Skin epidermis (tissue), 12 donors: ENCODE measurements at regions not wholly inside any gene's neighbourhood (a gene's known extent, or its start where the extent isn't known, plus 50 kb on each side); places are given as distances from the start of the nearest gene placed in this dataset.
A peak's percentile ranks its signal among the peaks of the same experiment; 100 is the strongest.

Experiments
- H3K27ac ChIP-seq, 21 experiments: fragments of 200-600 bp; sonication (generic) in 11 of 21; one replicate each; pipeline ENCODE4 v1.5.0; 2020; ENCODE audit warnings: mild to moderate bottlenecking in 3 of 21, inconsistent platforms in 2 of 21, moderate library complexity in 2 of 21
- H3K4me3 ChIP-seq, 7 experiments: fragments of 200-600 bp; sonication (generic) in 2 of 7; one replicate each; pipeline ENCODE4 v1.5.0; 2020; ENCODE audit warnings: inconsistent platforms in 2 of 7, mild to moderate bottlenecking in 2 of 7, moderate library complexity in 1 of 7

DNA sequence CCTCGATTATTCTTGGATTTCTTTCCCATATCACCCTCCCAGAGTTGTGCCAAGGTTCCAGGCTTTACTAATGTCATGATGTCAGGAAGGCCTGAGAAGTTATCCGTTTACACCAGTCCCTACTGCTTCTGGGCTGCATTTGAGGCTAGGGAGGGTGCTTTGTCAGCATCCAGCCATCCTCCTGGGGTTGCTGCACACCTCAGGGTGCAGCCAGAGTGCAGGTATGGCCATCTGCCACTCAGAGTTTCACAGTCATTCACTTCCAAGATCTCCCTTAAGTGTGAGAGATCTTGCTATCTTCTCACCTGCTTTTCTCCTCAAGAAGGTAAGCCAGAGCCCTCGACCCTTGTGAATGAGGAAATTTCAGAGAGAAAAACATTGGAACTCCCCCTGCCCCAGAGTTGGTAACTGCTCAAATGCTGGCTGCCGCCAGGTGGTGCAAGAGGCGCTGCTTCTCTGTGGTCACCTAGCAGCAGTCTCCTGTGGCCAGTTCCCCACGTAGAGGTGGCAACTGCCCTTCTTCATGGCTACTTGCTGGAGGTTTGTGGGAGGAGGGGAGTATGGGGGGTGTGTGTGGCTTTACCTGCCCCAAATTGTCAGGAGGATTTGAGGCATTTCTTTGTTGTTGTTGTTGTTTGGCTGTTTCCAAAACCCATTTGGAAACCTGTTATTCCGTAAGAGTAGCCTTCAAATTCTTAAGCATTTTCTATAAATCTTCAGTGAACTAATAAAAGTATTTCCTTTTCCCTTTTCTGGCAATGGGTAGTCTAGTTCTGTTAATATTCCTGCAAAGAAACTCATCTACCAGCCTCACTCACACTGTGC lies 259.6 kb upstream of the DMRT1 start:
- H3K27ac ChIP-seq = no peak overlapping the region
- H3K4me3 ChIP-seq = no peak overlapping the region

DNA sequence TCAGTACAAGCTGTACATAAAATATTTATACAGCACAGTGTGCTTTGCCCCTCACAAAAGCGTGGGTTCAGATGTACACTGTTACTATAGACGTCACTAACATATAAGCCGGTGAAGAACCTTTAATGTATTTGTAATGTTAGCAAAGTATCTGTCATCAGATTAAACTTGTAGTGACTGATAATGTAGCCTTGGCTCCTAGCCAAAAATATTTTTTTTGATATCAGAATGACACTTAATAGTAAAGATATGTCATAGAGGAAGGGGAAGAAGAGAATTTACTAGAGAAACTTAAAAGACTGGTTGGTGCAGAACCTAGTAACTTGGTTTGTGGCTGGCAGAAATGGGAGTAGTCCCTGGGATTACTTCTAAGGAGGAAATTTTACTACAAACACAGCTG lies 258.7 kb upstream of the DMRT1 start:
- Histone ChIP-seq H3K27ac (no peak overlapping the region), H3K4me3 (no peak overlapping the region)

DNA sequence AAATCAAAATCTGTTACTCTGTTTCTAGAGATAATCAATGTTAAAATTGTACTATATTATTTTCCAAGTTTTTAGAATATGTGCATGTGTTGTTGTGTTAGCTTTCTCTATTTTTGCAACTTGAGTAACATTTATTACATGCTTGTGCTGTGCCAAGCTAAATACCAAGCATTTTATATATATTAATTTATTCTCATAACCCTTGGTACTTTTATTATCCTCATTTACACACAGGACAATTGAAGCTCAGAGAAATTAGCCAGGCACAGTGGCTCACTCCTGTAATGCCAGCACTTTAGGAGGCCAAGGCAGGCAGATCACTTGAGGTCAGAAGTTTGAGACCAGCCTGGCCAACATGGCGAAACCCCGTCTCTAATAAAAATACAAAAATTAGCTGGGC lies 254.0 kb upstream of the DMRT1 start:
- no peak overlapping the region for H3K27ac ChIP-seq
- no peak overlapping the region for H3K4me3 ChIP-seq

DNA sequence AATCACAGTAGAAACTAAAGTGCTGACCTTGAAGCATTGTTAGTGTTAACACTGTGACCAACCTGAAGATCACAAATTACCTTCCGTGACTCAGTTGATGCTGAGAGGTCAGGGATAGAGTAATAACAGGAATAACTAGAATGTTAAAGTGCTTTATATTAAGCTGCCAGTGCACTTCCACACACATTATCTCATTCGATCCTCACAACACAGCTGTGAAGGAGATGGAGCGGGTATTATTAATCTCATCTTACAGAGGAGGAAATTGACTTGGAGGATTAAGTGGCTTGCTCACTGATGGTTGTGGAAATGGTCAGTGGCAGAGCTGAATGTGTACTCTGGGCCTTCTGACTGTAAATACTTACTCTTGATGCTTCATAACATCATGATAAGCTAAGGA lies 252.5 kb upstream of the DMRT1 start:
- Histone ChIP-seq H3K27ac (peak overlapping the region in 2 of 21 experiments; percentile 13 to 47), H3K4me3 (no peak overlapping the region)

DNA sequence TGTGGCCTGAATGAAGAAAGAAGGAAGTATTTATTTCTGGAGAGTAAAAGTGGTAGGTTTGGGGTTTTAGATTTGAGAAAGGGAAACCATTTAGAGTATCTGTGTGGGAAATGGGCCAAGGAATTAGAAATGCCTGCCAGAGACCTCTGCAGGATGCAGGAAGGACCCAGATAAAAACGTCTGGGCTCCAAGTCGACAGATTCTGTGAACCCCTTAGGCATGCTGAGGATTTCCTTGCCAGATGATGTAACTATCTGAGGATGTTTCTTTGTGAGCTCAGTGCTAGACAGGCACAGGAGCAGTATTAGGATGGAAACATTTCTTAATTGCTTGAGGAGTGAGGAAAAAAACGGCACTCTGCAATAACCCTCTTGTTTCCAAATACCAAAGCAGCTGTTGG lies 251.8 kb upstream of the DMRT1 start:
- Histone ChIP-seq H3K4me3 (no peak overlapping the region), H3K27ac (peak overlapping the region in 3 of 21 experiments; percentile 13 to 47 (median 34))

DNA sequence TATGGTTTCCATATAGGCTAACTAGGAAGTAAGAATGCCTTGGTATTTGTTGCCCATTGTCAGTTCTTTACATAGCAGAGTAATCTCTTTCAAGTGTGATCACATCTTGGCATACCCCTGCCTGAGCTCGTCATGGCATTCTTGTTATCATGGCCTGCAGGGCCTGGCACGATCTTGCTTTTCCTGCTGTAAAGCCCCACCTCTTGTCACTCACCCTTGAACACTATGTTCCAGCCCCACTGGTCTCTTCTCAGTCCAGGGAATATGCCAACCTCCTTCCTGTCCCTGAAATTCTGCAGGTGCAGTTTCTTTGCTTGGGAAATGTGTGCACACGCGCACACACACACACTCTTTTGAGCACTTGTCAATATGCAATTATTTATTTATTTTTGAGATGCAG lies 250.2 kb upstream of the DMRT1 start:
- H3K4me3 ChIP-seq = no peak overlapping the region

DNA sequence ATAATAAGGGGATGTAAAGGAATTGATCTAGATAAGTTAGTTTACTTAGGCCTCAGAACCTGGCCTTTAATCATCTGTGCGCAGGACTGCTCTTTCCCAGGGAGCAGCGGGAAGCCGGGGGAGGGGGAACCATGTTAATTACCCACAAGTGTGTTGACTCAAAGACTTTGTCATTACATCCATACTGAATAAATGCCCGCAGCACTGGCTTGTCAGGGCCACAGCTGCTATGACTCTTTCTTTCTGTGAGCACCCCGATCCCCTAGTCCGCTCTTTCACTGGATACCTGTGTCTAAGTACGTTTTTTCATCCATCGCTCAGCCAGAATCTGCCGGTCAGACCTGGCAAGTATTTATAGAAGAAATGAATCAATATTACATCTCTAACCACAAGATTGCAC lies 249.3 kb upstream of the DMRT1 start:
- Histone ChIP-seq H3K27ac (no peak overlapping the region), H3K4me3 (no peak overlapping the region)

More for the DNA sequence above, 250.2 kb upstream of the DMRT1 start:
- no peak overlapping the region for H3K27ac ChIP-seq

DNA sequence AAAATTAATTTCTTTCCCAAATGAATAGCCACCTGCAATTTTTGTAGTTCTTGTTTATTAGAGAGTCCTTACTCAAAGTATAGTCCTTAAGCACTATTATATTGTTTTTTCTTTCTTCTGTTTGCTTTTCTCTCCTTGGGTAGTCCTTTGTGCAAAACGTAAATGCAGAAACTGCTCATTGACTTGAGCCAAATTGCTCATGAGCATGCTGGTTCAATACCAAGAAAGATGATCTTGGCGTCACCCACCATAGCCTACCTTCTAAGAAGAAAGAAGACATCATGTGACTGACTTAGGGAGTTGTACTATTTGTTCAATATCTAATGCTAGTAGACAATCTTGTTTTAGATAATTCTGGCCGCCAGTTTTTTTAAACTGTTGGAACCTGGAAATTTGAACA lies 248.8 kb upstream of the DMRT1 start:
- no peak overlapping the region for H3K27ac ChIP-seq
- no peak overlapping the region for H3K4me3 ChIP-seq

DNA sequence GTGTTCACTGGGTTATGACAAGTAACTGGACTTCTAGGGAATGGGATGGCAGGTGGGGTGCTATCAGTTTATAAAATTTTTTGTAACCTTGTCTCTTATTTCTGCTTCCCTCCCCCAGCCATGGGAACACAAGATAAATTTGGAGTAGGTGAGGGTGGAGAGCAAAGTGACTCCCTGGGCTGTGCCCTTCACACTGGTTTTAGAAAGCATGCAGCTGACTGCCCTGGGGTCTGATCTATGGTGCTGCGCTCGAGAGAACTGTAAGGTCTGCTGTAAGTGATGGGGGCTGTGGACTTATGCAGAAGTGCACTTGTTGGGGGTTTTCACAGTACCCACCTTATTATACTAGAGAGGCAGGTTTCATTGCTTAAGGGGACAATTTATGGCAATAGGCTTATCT lies 247.7 kb upstream of the DMRT1 start:
- no peak overlapping the region for H3K27ac ChIP-seq

DNA sequence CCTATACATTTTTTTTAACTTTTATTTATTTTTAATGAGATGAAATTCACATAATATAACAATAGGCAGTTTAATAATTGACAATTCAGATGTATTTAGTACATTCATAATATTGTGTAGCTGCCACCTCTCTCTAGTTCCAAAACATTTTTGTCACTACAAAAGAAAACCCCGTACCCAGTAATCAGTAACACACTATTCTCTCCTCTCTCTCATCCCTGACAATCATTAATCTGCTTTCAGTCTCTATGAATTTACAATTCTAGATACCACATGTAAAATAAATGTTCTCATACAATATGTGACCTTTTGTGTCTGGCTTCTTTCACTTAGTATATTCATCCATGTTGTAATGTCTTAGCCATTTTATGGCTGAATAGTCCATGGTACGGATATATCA lies 244.8 kb upstream of the DMRT1 start:
- no peak overlapping the region for H3K4me3 ChIP-seq

More for the DNA sequence above, 247.7 kb upstream of the DMRT1 start:
- no peak overlapping the region for H3K4me3 ChIP-seq

DNA sequence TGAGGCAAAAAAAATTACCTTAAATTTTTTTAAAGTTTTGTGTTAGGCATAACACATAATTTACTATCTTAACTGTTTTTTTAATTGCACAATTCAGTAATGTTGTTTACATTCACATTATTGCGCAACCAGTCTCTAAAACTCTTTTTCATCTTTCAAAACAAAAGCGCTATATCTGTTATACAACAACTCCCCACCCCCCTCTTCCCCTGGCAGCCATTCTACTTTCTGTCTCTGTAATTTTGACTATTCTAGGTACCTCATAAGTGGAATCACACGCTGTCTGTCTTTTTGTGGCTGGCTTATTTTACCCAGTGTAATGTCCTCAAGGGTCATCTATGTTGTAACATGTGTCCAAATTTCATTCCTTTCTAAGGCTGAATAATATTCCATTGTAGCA lies 241.5 kb upstream of the DMRT1 start:
- Histone ChIP-seq H3K4me3 (no peak overlapping the region), H3K27ac (no peak overlapping the region)

More for the DNA sequence above, 244.8 kb upstream of the DMRT1 start:
- H3K27ac ChIP-seq = no peak overlapping the region

DNA sequence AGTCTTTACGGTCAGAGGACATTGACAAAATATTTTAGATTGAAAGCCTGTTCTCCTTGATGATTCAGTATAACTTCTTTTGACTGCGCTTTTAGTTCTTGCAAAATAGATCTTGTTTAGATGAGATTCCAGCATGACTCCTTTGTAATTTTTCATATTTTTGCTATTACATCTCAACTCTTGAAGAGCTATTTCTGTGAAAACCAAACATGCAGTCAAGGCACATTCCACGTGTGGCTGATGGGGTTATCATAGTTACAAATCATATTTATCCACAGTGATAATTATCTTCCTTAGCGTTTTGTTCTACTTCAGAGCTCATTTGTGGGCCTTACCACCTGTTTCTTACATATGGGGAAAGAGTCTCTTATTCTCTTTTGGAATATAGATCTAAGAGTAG lies 238.8 kb upstream of the DMRT1 start:
- H3K4me3 ChIP-seq = no peak overlapping the region
- H3K27ac ChIP-seq = no peak overlapping the region

DNA sequence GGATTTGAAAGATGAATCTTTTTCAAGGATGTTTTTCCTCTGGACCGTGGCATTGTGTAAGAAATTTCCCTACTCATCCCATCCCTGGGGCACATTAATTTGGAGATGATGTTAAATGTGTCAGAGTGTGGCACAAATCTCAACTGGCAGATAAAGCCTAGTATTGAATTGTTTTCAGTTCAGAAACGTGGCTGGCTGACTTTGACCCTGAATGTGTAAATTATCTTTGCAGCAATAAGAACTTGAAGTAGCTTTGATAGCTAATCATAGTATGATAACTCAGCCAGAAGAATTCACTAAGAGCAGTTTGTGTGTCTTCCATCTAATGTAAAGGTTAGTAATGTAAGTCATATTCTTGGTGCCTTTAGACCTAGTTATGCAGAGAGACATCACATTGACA lies 238.4 kb upstream of the DMRT1 start:
- no peak overlapping the region for H3K4me3 ChIP-seq

DNA sequence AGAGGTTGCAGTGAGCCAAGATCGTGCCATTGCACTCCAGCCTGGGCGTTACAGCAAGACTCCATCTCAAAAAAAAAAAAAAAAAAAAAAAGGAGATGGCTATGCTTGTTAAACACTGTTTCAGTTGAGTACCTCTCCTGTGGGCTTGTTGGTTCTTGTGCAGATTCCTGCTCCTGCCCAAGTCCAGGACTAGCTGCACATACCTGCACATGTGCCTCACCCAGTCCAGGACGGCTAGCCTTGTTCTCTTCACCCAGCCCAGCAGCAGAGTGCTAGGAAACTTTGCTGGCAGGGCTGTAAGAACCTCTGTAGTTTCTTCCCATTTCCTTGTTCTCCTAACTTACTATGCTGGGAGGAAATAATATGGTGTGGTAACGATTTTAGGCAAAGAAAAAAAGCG lies 234.1 kb upstream of the DMRT1 start:
- H3K27ac ChIP-seq = peak overlapping the region in 1 of 21 experiments; percentile 8

More for the DNA sequence above, 238.4 kb upstream of the DMRT1 start:
- no peak overlapping the region for H3K27ac ChIP-seq

DNA sequence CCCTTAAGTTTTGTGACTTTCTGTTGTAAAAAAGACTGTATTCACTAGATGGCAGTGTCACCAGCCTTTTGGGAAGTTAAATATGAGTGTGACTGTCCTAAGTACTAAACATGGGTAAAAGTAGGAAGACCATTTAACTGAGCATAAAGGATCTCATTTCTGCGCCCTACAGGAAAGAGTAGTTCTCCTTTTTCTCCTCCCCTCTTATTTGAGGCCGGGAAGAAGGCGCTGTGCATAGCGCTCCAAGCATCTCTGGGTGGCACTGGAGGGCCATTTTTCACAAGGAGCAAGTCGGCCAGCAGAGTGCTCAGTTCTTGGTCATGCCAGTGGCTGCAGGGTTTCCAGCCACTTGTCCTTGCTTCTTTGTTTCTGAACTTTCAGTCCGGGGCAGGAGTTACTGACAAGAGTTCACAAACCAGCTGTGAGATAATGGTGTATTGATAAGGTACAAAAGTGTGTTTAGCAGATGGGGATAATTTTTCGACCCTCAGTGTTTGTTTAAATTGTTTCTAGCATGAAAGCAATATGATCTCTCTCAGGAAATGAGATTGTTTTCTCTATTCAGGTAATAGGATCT lies 227.6 kb upstream of the DMRT1 start:
- Histone ChIP-seq H3K27ac (peak overlapping the region in 4 of 21 experiments; percentile 21 to 64 (median 34)), H3K4me3 (no peak overlapping the region)

More for the DNA sequence above, 234.1 kb upstream of the DMRT1 start:
- no peak overlapping the region for H3K4me3 ChIP-seq

DNA sequence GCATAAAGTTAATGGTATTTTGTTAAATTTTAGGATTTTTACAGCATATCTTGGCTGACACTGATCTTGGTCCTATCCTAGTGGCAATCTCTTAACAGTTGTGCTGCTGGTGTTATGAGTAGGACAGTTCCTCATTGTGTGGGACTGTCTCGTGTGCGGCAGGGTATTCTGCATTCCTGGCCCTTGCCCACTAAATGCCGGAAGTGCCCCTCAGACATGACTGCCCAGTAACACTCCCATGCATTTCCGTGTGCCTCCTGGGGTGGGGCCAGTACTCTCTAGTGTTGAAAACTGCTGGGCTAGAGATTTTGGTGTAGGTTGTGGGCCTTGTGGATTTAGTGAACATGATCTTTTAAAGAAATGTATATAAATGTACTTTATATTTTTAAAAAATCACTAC lies 227.1 kb upstream of the DMRT1 start:
- Histone ChIP-seq H3K27ac (peak overlapping the region in 3 of 21 experiments; percentile 21 to 64 (median 42)), H3K4me3 (no peak overlapping the region)

DNA sequence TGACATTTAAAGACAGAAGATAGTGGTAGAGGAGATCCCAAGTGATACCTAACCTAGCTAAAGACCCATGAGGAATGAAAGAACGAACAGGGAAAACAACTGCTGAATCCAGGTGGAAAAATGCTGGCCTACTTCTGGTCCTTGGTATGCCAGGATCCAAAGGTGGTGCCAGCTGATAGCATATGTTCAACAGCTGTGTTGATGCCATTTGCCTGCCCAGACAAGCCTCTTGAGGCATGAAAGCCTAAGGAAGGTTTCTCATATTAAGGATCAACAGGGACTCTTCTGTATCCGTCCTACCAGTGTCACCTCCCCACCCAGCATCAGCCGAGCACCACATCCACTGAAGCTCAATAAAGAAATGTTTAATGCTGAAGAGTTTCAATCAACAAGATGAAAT lies 225.7 kb upstream of the DMRT1 start:
- Histone ChIP-seq H3K4me3 (no peak overlapping the region), H3K27ac (peak overlapping the region in 2 of 21 experiments; percentile 4 to 43)

DNA sequence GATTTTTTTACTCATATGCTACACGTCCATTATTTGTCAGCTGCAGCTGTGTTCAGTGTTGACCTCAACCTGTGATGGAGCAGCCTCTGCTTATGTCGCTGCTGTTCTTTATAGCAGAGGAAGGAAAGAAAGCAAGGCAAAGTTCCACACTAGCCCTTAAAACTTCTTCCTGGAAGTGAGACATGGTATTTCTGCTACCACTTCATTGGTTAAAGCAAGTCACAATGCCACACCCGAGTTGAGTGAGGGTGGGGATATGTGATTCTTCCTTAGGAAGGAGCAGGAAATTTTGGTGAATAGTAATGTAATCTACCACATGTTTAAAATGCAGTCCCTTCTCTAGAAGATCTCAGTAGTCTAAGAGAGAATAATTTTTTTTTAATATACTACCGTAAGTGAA lies 224.8 kb upstream of the DMRT1 start:
- peak overlapping the region in 1 of 21 experiments; percentile 43 for H3K27ac ChIP-seq

DNA sequence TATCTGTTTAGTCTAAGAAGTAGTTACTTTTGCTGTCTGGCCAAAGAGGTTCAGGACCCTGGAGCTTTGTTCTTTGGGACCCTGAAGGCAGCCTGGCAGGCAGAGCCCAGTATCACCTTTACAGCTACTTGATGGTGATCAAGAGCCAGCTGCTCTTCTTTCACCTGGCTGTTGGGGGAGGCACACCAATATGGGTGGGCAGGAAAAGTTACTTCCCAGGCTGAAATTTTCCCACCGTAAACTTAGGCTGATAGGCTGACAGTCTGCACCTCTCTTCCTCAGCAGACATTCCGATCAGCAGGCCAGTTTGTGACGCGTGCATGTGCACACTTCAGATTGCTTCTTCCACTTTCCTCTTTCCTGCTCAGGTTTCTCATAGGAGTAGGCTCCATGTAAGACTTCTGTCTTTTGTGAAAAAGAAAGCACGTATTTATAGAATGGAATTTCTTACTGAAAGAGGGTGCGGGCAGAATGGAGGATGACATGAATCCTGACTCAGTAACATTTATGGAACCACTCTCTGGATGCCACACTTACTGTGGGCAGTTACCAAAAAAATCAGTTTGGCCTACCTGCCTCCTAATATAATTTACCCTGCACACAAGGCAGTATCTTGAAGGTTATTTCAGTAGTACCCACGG lies 223.9 kb upstream of the DMRT1 start:
- H3K4me3 ChIP-seq = no peak overlapping the region

More for the DNA sequence above, 224.8 kb upstream of the DMRT1 start:
- no peak overlapping the region for H3K4me3 ChIP-seq

DNA sequence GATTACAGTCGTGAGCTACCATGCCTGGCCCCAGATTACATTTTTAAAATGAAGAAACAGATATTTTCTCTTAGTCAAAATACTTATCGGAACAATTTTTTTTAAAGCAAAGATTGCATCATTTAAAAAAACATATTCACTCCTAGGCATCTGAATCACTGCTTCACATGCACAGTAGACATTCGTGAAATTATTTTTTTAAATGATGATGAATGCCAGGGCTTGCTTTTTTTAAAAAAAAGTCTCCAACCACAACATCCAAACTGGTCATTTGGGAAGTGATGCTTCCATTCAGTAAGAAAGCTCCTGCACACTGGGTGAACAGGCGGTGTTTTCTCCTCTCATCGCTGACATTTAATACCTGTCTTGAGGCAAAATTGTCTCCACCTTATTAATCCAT lies 223.0 kb upstream of the DMRT1 start:
- H3K27ac ChIP-seq = no peak overlapping the region
- no peak overlapping the region for H3K4me3 ChIP-seq

More for the DNA sequence above, 223.9 kb upstream of the DMRT1 start:
- H3K27ac ChIP-seq = peak overlapping the region in 1 of 21 experiments; percentile 10
